Lower lobe of right lung (tissue), 2 donors: ENCODE measurements at regions not wholly inside any gene's neighbourhood (a gene's known extent, or its start where the extent isn't known, plus 50 kb on each side); places are given as distances from the start of the nearest gene placed in this dataset.

ENCODE experiments used
- ATAC-seq, 2 donors: fragments of 200-7000 bp; cut with Tn5 transposase; one replicate each; pipeline ENCODE4 v1.9.1; 2020 to 2022; ENCODE audit warnings: mild to moderate bottlenecking in 2 of 2, moderate library complexity in 2 of 2
- DNase-seq: peaks from one replicate; pipeline ENCODE4 v3.0.0-alpha.2; 2020
- H3K27ac ChIP-seq: fragments of 200-600 bp; one replicate; pipeline ENCODE4 v1.8.0; 2022
- H3K27me3 ChIP-seq: fragments of 200-600 bp; one replicate; pipeline ENCODE4 v1.8.0; 2022; ENCODE audit warnings: low read depth
- H3K36me3 ChIP-seq: fragments of 200-600 bp; one replicate; pipeline ENCODE4 v1.8.0; 2022; ENCODE audit warnings: mild to moderate bottlenecking
- H3K4me1 ChIP-seq: fragments of 200-600 bp; one replicate; pipeline ENCODE4 v1.8.0; 2022
- H3K4me3 ChIP-seq: fragments of 200-600 bp; one replicate; pipeline ENCODE4 v1.8.0; 2022; ENCODE audit warnings: mild to moderate bottlenecking
- H3K9me3 ChIP-seq: fragments of 200-600 bp; one replicate; pipeline ENCODE4 v1.8.0; 2022
- CTCF ChIP-seq: fragments of 200-600 bp; IDR thresholded peaks from one replicate; pipeline ENCODE4 v1.8.0; 2022; ENCODE audit warnings: antibody characterized with exemption, mild to moderate bottlenecking
- intact Hi-C: fragments of 100-400 bp; cut with DNase I; formaldehyde crosslinking; loops from one replicate; pipeline ENCODE4 v1.11.0; 2022
- donor health status: DM: no; HTN: yes; CAD: no; lungs with severe emphysema.

GRCh38 chr11:130624971-130625544 lies 176.6 kb downstream of the ADAMTS15 start:
- DNase-seq (no peak), ATAC-seq (no peak)
- Histone ChIP-seq H3K36me3 (no peaks in the 10 kb centered on the region), H3K4me3 (no peak overlapping the region), H3K9me3 (no peaks in the 10 kb centered on the region), H3K27me3 (no peaks in the 10 kb centered on the region), H3K27ac (no peak overlapping the region), H3K4me1 (no peaks in the 10 kb centered on the region)
- intact Hi-C loops, result no loop called here
- no peak for TF ChIP-seq CTCF

DNA sequence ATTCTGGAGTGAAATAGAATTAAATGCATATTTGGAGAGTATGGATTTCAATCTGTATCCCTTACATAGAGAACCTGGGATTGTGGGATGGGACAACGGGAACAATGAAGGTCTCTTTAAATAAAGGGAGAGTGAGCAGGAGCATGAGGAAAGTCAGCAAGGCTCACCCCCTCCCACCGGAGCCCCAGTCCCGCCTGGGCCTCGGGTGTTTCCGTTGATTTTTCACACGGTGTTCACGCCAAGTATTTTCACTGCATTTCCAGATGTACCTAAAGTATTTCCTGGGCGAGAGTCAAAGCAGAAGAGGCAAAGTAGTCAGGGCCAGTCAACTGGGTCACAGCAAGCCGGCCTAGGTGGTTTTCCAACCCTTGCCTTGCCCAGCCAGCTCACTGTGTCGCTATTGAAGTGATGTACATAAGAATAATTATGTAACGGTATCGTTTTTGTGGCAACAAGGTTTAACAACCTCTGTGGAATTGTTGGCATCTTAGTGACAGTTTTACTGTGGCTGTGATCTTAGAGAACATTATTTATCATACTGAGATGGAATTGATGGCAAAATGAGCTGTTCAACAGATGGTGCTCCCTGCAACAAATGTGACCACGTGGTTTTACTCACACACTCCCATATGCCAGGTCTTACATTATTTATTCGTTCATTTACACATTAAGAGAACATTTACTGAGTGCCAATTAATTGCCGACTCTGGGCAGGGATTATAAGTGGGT lies 177.3 kb downstream of the ADAMTS15 start:
- Histone ChIP-seq H3K4me3 (no peak overlapping the region), H3K36me3 (no peaks in the 10 kb centered on the region), H3K4me1 (no peaks in the 10 kb centered on the region), H3K9me3 (no peaks in the 10 kb centered on the region), H3K27ac (no peak overlapping the region), H3K27me3 (no peaks in the 10 kb centered on the region)
- no peak for TF ChIP-seq CTCF
- DNase-seq, result no peak
- no peak for ATAC-seq
- intact Hi-C loops, result no loop called here

GRCh38 chr11:130629039-130629438 lies 180.6 kb downstream of the ADAMTS15 start:
- no peak overlapping the region for H3K4me3 ChIP-seq
- no peaks in the 10 kb centered on the region for H3K27me3 ChIP-seq
- no peaks in the 10 kb centered on the region for H3K4me1 ChIP-seq
- DNase-seq (no peak), ATAC-seq (peak in 1 of 2 donors; percentile 21)
- no peaks in the 10 kb centered on the region for H3K9me3 ChIP-seq
- H3K36me3 ChIP-seq, result no peaks in the 10 kb centered on the region
- no peak overlapping the region for H3K27ac ChIP-seq
- intact Hi-C loops, result no loop called here
- TF ChIP-seq CTCF, result no peak

GRCh38 chr11:130631119-130631518 lies 182.7 kb downstream of the ADAMTS15 start:
- no peak for TF ChIP-seq CTCF
- Histone ChIP-seq H3K4me3 (no peak overlapping the region), H3K9me3 (no peaks in the 10 kb centered on the region), H3K27ac (no peak overlapping the region), H3K36me3 (no peaks in the 10 kb centered on the region), H3K4me1 (peaks cover 9% of the 10 kb centered on the region), H3K27me3 (no peaks in the 10 kb centered on the region)
- intact Hi-C loops, result no loop called here
- ATAC-seq (no peak), DNase-seq (no peak)

- Histone ChIP-seq H3K36me3 (no peaks in the 10 kb centered on the region), H3K9me3 (no peaks in the 10 kb centered on the region), H3K27me3 (no peaks in the 10 kb centered on the region), H3K4me3 (no peak overlapping the region), H3K27ac (no peak overlapping the region), H3K4me1 (peaks cover 31% of the 10 kb centered on the region)
- no peak for TF ChIP-seq CTCF
- intact Hi-C loops, result no loop called here
- ATAC-seq (no peak), DNase-seq (no peak)
These were observed 185.0 kb downstream of the ADAMTS15 start for GRCh38 chr11:130633466-130633865.
